HG02870 (cell line): ENCODE measurements at regions not wholly inside any gene's neighbourhood (a gene's known extent, or its start where the extent isn't known, plus 50 kb on each side); places are given as distances from the start of the nearest gene placed in this dataset.

ENCODE experiments used
- ATAC-seq: cut with Tn5 transposase; IDR thresholded peaks from one replicate; pipeline ENCODE4 v1.9.1; 2021; ENCODE audit warnings: mild to moderate bottlenecking, moderate library complexity; ENCODE audit not compliant: unreplicated experiment

GRCh38 chr18:72942766-72943165 is 75.0 kb upstream of the NETO1 start:
- ATAC-seq = no peak

- ATAC-seq = no peak
These were observed 73.2 kb upstream of the NETO1 start for GRCh38 chr18:72940986-72941385.

- ATAC-seq = no peak
These were observed 72.7 kb upstream of the NETO1 start for GRCh38 chr18:72940509-72940908.

- ATAC-seq = no peak
These were observed 68.0 kb upstream of the NETO1 start for GRCh38 chr18:72935744-72936143.

- ATAC-seq = no peak
These were observed 55.1 kb upstream of the NETO1 start for GRCh38 chr18:72922895-72923294.
